Subcutaneous abdominal adipose tissue (tissue), 5 donors: ENCODE measurements at regions not wholly inside any gene's neighbourhood (a gene's known extent, or its start where the extent isn't known, plus 50 kb on each side); places are given as distances from the start of the nearest gene placed in this dataset.
"Not testable (repeated sequence)": the region's sequence is repeated elsewhere in the genome, so short reads cannot be mapped to it uniquely, and the experiment has no call there.

Experiments used
- H3K27ac ChIP-seq: one replicate; pipeline ENCODE4 v1.7.0; 2013; ENCODE audit warnings: low read depth, mild to moderate bottlenecking, inconsistent platforms, low read length, moderate library complexity
- H3K27me3 ChIP-seq, 5 donors: one replicate each; pipeline ENCODE4 v1.7.0; 2013; ENCODE audit warnings: low read length in 5 of 5, inconsistent platforms in 1 of 5; ENCODE audit not compliant: control insufficient read depth in 5 of 5, insufficient read depth in 4 of 5
- H3K36me3 ChIP-seq, 5 donors: one replicate each; pipeline ENCODE4 v1.7.0; 2013; ENCODE audit warnings: low read length in 5 of 5; ENCODE audit not compliant: control insufficient read depth in 5 of 5, insufficient read depth in 5 of 5
- H3K4me1 ChIP-seq, 5 donors: one replicate each; pipeline ENCODE4 v1.7.0; 2013; ENCODE audit warnings: low read length in 5 of 5, mild to moderate bottlenecking in 3 of 5, moderate library complexity in 1 of 5; ENCODE audit not compliant: control insufficient read depth in 5 of 5, insufficient read depth in 5 of 5
- H3K4me3 ChIP-seq, 5 donors: one replicate each; pipeline ENCODE4 v1.7.0; 2013; ENCODE audit warnings: low read length in 5 of 5, low read depth in 1 of 5
- H3K9ac ChIP-seq, 5 donors: one replicate each; pipeline ENCODE4 v1.7.0; 2013; ENCODE audit warnings: low read length in 5 of 5, mild to moderate bottlenecking in 4 of 5, moderate library complexity in 3 of 5
- H3K9me3 ChIP-seq, 5 donors: one replicate each; pipeline ENCODE4 v1.7.0; 2013; ENCODE audit warnings: low read length in 5 of 5; ENCODE audit not compliant: control insufficient read depth in 5 of 5
- donor health status: healthy.
- donor health status: healthy.
- donor health status: healthy.
- donor health status: healthy.
- donor health status: healthy.

DNA sequence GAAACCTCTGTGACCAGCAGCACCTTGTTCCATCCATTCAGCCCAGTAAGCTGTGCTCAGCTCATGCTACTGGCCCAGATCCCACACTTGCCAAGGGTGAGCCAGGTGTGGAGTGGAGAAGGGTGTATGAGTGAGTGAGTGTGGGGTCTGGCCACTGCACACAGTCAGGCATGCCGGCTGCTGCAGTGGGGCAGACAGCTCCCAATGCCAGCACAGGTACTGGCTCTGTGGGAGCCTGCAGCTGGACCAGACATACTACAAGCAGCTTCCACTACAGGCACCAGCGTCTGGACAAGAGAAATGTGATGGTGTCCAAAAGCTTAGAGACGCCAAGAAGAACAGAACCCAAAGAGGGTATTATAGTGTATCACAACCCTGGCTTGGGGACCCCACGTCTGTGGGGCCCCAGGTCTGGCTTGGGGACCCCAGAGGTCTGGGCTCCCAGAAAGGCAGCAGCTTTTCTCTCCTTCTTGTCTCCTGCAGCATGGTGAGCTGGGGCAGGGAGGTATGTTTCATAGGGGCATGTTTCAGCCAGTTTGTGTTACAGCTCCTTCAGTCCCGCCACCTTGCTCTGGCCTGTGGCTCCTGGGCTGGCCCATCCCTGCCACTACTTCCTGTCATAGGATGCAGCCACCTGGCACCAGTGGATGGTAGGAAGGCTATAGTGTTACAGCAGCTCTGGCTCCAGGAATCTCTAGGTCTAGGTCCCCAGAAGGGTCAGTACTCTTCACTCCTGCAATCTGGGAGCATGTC is 152.4 kb upstream of the HSF2 start:
- Histone ChIP-seq H3K9me3 (peaks cover 4 to 20% (median 15%) of the 10 kb centered on the region in 5 donors), H3K4me1 (no peaks in the 10 kb centered on the region), H3K27me3 (no peaks in the 10 kb centered on the region), H3K27ac (no peak overlapping the region), H3K36me3 (no peaks in the 10 kb centered on the region), H3K9ac (no peak overlapping the region), H3K4me3 (no peak overlapping the region)

DNA sequence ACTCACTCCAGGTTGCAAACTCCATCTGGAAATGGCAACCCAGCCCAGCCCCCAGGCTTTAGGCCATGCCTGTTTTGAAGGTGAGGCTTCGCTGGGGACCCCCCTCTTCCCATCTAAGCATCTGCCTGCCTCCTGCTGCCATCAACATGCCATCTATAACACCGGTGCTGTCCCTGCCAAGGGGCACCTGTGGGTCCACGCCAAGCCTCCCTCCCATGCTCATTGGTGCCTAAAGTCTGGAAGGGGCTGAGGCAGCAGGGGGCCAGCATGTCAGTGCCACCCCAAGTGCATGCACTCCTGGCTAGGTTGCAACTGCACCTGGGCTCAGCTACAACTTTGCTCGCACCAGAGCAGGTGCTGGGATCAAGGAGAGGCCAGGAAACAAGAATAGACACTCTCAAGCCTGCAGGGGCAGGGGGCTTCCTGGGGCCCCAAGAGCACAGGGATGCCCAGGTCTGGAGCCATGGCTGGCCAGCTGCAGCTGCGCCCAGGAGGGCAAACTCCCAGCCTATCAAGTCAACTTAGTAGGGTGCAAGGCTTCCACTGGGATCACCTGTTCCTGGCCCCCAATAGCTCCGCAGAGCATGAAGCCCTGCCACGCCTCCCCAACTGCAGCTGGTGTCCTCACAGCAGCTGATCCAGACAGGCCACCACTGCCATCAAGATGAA is 151.3 kb upstream of the HSF2 start:
- Histone ChIP-seq H3K4me1 (no peaks in the 10 kb centered on the region), H3K9ac (no peak overlapping the region), H3K36me3 (no peaks in the 10 kb centered on the region), H3K27me3 (no peaks in the 10 kb centered on the region), H3K4me3 (no peak overlapping the region), H3K27ac (no peak overlapping the region), H3K9me3 (peaks cover 2 to 20% (median 9%) of the 10 kb centered on the region in 5 donors)

DNA sequence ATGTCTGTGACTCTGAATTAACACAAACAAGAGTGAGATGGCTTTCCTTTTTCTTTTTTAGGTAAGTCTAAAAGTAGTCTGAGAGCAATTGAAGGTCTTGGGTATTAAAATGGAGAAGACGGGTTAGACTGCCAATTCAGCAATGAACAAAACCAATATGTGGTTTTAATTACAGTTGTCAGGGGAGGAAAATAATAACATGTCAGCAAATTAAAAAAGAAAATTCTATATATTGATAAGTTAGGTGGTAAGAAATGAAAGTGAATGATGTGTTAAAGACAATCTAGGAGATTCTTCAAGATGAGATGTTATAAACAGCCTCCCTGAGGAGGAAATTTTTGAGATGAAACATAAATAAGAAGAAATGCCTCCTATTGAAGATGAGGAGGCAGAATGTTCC is 150.6 kb upstream of the HSF2 start:
- Histone ChIP-seq H3K36me3 (no peaks in the 10 kb centered on the region), H3K9ac (no peak overlapping the region), H3K4me3 (no peak overlapping the region), H3K27me3 (no peaks in the 10 kb centered on the region), H3K9me3 (peaks cover 0 to 18% (median 9%) of the 10 kb centered on the region in 5 donors), H3K4me1 (no peaks in the 10 kb centered on the region), H3K27ac (no peak overlapping the region)

DNA sequence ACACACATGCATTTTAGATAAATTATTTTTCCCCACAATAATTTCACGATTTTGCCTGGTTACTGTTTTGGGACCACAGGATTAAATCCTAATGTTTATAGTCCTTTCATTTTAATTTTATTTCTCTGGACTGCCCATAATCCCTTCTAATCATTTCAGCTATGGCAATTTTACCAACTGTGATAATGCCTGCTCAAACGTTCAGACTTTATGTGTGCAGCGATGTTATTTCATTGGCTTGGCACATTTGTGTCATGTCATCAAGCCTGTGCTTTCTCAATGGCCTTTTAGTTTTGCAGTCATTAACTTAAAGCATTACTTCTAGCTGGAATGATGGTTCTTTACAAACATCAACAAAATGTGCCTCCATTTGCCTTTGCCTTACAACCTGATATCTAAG is 140.6 kb upstream of the HSF2 start:
- Histone ChIP-seq H3K27ac (no peak overlapping the region), H3K4me1 (no peaks in the 10 kb centered on the region), H3K9ac (no peak overlapping the region), H3K36me3 (no peaks in the 10 kb centered on the region), H3K27me3 (no peaks in the 10 kb centered on the region), H3K9me3 (no peaks in the 10 kb centered on the region), H3K4me3 (no peak overlapping the region)

DNA sequence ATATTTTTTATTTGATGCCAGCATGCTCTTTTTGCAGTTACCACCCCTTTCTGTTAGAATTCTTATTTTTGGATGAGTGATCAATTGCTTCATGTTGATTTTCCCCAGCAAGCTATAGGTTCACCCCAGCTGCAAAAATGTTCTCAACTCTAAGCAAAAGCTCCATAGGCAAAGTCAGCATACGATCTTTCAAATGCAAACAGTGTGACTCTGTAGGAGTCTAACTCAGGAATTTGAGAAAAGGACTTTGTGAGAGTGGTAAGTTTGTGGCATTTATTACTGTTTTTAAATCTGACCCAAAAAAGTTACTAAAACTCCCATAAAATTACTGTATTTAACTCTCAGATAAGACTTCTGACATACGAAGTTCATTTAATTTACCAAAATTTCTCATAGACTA is 134.9 kb upstream of the HSF2 start:
- Histone ChIP-seq H3K9me3 (peaks cover 7 to 16% (median 11%) of the 10 kb centered on the region in 5 donors), H3K4me3 (no peak overlapping the region), H3K9ac (no peak overlapping the region), H3K4me1 (no peaks in the 10 kb centered on the region), H3K27me3 (no peaks in the 10 kb centered on the region), H3K36me3 (no peaks in the 10 kb centered on the region), H3K27ac (no peak overlapping the region)

DNA sequence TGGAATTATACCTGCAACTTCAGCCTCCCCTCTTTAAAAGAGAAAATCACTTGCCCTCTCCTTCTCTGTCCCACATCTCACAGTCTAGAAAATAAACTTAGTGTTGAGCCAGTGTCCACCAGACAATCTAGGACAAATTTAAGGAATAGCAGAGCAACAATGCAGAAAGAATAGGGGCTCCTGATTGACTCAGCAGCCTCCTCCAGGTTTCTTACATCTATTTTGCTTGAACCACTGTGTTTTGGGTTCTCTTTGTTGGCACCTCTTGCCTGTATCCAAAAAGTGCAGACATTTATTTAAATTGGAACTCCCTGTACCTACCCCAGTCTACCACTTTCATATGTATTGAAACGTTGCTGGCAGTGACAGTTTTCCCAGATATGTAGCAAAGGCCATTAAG is 133.7 kb upstream of the HSF2 start:
- H3K27ac ChIP-seq = no peak overlapping the region
- peaks cover 7 to 16% (median 11%) of the 10 kb centered on the region in 5 donors for H3K9me3 ChIP-seq
- no peaks in the 10 kb centered on the region for H3K36me3 ChIP-seq
- H3K4me1 ChIP-seq = no peaks in the 10 kb centered on the region
- H3K4me3 ChIP-seq = no peak overlapping the region
- no peaks in the 10 kb centered on the region for H3K27me3 ChIP-seq
- no peak overlapping the region for H3K9ac ChIP-seq

DNA sequence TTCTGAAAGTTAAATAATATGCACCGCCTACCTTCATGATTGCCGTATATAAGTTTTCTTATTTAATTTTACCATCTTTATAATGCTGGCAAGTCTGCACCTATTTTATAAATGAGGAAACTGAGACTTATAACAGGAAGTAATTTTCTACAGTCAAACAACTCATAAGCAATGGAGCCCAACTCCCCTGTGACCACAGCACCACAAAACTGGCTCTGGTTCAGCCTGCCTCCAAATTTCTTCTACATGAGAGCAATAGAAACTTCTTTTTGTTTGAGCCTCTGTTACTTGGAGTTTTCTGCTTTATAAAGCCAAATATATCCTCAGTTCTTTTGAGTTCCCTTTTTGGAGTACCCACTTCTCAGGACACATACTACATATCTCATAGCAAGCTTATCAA is 131.1 kb upstream of the HSF2 start:
- peaks cover 7 to 16% (median 11%) of the 10 kb centered on the region in 5 donors for H3K9me3 ChIP-seq
- no peaks in the 10 kb centered on the region for H3K27me3 ChIP-seq
- H3K4me1 ChIP-seq = no peaks in the 10 kb centered on the region
- H3K9ac ChIP-seq = no peak overlapping the region
- no peaks in the 10 kb centered on the region for H3K36me3 ChIP-seq
- no peak overlapping the region for H3K27ac ChIP-seq
- no peak overlapping the region for H3K4me3 ChIP-seq

DNA sequence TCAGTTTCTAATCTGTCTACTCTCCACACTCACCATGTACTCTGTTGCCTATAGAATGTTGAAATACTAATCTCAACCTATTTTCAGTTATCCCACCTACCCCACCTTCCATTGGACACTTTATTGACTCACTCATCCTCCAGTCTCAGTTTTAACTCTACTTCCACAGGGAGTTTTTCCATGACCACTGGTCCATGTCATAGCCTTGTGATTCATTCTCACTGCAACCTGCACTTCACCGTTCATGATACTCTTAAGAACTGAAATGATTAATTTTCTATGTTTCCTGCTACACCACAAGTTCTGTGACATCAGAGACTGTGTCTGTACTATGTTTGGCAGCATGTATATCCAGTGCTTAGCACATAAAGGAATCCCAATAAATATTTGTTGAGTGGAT is 122.8 kb upstream of the HSF2 start:
- no peaks in the 10 kb centered on the region for H3K4me1 ChIP-seq
- H3K9ac ChIP-seq = no peak overlapping the region
- H3K27me3 ChIP-seq = no peaks in the 10 kb centered on the region
- no peak overlapping the region for H3K4me3 ChIP-seq
- H3K9me3 ChIP-seq = no peaks in the 10 kb centered on the region
- H3K27ac ChIP-seq = no peak overlapping the region
- H3K36me3 ChIP-seq = no peaks in the 10 kb centered on the region

DNA sequence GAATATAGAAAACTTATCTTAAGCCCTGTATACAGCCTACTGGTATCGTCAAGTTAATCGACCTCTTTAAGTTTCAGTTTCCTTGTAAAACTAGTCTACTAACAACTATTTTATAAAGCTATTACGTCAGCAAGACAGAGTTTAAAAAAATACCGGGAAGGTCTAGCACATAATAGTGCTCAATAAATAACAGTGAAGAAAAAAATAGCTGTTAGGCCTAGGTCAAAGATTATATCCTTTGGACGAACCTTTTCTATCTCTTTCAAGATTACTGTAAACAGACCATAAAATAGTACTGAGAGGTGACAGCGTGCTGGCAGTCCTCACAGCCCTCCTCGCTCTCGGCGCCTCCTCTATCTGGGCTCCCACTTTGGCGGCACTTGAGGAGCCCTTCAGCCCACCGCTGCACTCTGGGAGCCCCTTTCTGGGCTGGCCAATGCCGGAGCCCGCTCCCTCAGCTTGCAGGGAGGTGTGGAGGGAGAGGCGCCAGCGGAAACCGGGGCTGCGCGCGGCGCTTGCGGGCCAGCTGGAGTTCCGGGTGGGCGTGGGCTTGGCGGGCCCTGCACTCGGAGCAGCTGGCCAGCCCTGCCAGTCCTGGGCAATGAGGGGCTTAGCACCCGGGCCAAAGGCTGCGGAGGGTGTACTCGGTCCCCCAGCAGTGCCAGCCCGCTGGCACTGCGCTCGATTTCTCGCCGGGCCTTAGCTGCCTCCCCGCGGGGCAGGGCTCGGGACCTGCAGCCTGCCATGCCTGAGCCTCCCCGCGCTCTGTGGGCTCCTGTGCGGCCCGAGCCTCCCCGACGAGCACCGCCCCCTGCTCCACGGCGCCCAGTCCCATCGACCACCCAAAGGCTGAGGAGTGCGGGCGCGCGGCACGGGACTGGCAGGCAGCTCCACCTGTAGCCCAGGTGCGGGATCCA is 119.1 kb upstream of the HSF2 start:
- not testable (repeated sequence) for H3K27me3 ChIP-seq, H3K4me3 ChIP-seq, H3K4me1 ChIP-seq, H3K36me3 ChIP-seq, H3K27ac ChIP-seq, H3K9ac ChIP-seq, H3K9me3 ChIP-seq

DNA sequence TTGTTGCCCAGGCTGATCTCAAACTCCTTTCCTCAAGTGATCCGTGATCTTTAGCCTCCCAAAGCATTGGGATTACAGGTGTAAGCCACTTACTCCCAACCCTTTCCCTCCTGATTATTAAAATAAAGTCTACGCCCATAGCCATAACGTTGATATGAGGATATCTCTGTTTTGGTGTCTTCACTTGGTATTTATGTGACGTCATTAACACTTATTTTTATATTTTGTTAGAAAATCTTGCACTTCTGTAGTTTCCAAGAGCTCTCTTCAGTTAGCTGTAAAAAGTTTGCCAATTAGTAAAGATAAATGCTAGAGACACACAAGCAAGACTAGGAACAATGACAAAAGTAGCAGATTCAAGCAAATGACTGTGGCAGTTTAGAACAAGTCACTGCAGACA is 115.6 kb upstream of the HSF2 start:
- no peaks in the 10 kb centered on the region for H3K9me3 ChIP-seq
- no peak overlapping the region for H3K9ac ChIP-seq
- no peaks in the 10 kb centered on the region for H3K36me3 ChIP-seq
- H3K27me3 ChIP-seq = no peaks in the 10 kb centered on the region
- H3K4me3 ChIP-seq = no peak overlapping the region
- H3K27ac ChIP-seq = no peak overlapping the region
- H3K4me1 ChIP-seq = peaks cover 0 to 4% (median 0%) of the 10 kb centered on the region in 5 donors
